ENCODE measurements at regions not wholly inside any gene's neighbourhood (a gene's known extent, or its start where the extent isn't known, plus 50 kb on each side); places are given as distances from the start of the nearest gene placed in this dataset.

- no peak for DNase-seq
Observed at GRCh38 chr12:116382686-116383530, 105.4 kb upstream of the MED13L start.

- DNase-seq: no peak
Observed at GRCh38 chr12:116384175-116384574, 106.7 kb upstream of the MED13L start.

GRCh38 chr12:116384691-116385485 is 107.4 kb upstream of the MED13L start:
- no peak for DNase-seq

GRCh38 chr12:116385486-116386217 is 108.2 kb upstream of the MED13L start:
- DNase-seq: no peak

GRCh38 chr12:116389326-116389725 is 111.8 kb upstream of the MED13L start:
- no peak for DNase-seq

- DNase-seq: no peak
Observed at GRCh38 chr12:116389990-116390389, 112.5 kb upstream of the MED13L start.

GRCh38 chr12:116390401-116391335 is 113.2 kb upstream of the MED13L start:
- no peak for DNase-seq

- no peak for DNase-seq
Observed at GRCh38 chr12:116391501-116391900, 114.0 kb upstream of the MED13L start.

- no peak for DNase-seq
Observed at GRCh38 chr12:116392061-116392460, 114.6 kb upstream of the MED13L start.

GRCh38 chr12:116393255-116393654 is 115.8 kb upstream of the MED13L start:
- no peak for DNase-seq

GRCh38 chr12:116393859-116394650 is 116.6 kb upstream of the MED13L start:
- no peak for DNase-seq

GRCh38 chr12:116395396-116395795 is 117.9 kb upstream of the MED13L start:
- no peak for DNase-seq

GRCh38 chr12:116397148-116397547 is 119.7 kb upstream of the MED13L start:
- no peak for DNase-seq

- DNase-seq: no peak
Observed at GRCh38 chr12:116398193-116398592, 120.7 kb upstream of the MED13L start.

- DNase-seq: no peak
Observed at GRCh38 chr12:116399055-116399454, 121.6 kb upstream of the MED13L start.

- no peak for DNase-seq
Observed at GRCh38 chr12:116400636-116401372, 123.3 kb upstream of the MED13L start.

GRCh38 chr12:116401565-116401964 is 124.1 kb upstream of the MED13L start:
- no peak for DNase-seq

GRCh38 chr12:116402163-116402939 is 124.9 kb upstream of the MED13L start:
- DNase-seq: no peak

GRCh38 chr12:116403546-116403945 is 126.1 kb upstream of the MED13L start:
- no peak for DNase-seq

- DNase-seq: no peak
Observed at GRCh38 chr12:116404247-116404646, 126.8 kb upstream of the MED13L start.
